Astrocyte of the spinal cord (primary cell): ENCODE measurements at regions not wholly inside any gene's neighbourhood (a gene's known extent, or its start where the extent isn't known, plus 50 kb on each side); places are given as distances from the start of the nearest gene placed in this dataset.

ENCODE experiments used
- DNase-seq: peaks from one replicate; pipeline ENCODE4 v3.0.0; 2011; ENCODE audit warnings: low read depth, low spot score
- H3K4me3 ChIP-seq: 2 replicates; pipeline ENCODE4 v1.5.1; 2011; ENCODE audit warnings: low read depth, mild to moderate bottlenecking, low read length, moderate library complexity
- in situ Hi-C: cut with HindIII; loops from 2 replicates; pipeline ENCODE4 v1.10.0; 2017; ENCODE audit warnings: low sequenced_read_pairs
- TF ChIP-seq, protein P1 (sequence below): IDR thresholded peaks from 2 replicates; pipeline ENCODE4 v1.5.1; 2012; ENCODE audit warnings: low read depth, mild to moderate bottlenecking, low read length, inconsistent platforms

DNA sequence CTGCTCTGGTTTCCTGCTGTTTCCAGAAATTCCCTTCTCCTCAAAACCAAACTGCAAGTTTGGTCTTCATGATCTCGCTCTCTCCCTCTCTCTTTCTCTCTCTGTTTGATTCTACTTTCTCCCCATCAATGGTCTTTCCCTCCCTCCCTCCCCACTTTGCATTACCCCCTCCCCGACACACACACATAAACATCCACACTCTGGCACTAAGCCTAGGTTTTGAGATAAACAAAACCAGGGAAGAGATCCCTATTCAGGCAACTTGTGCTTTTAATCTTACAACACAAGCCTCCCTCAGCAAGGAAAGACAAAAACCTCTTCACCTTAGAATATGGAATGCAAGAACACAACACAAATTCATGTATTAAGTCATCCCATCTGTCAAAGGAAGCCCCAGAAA, 73.5 kb upstream of the PTPRT start:
- in situ Hi-C loops: no loop called here
- H3K4me3 ChIP-seq: no peak overlapping the region
- DNase-seq: no peak
- TF ChIP-seq, protein P1, sequence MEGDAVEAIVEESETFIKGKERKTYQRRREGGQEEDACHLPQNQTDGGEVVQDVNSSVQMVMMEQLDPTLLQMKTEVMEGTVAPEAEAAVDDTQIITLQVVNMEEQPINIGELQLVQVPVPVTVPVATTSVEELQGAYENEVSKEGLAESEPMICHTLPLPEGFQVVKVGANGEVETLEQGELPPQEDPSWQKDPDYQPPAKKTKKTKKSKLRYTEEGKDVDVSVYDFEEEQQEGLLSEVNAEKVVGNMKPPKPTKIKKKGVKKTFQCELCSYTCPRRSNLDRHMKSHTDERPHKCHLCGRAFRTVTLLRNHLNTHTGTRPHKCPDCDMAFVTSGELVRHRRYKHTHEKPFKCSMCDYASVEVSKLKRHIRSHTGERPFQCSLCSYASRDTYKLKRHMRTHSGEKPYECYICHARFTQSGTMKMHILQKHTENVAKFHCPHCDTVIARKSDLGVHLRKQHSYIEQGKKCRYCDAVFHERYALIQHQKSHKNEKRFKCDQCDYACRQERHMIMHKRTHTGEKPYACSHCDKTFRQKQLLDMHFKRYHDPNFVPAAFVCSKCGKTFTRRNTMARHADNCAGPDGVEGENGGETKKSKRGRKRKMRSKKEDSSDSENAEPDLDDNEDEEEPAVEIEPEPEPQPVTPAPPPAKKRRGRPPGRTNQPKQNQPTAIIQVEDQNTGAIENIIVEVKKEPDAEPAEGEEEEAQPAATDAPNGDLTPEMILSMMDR: no peak

DNA sequence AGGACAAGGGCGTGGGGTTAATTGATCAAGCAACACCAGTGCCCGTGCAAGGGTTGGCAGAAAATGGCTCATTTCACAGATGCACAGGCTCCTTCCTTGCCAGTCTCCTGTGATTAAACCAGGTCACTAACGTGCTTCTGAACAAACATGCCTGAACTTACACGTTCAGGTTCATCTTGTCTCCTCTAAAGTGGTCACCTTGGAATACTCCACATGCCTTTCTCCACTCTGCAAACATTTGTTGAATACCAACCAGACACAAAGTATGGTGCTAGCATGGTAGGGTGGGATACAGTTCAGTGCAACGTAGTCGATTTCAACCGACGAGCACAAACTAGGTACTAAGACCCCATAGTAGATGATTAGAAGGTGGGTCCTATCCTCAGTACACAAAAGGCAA, 72.6 kb upstream of the PTPRT start:
- TF ChIP-seq, protein P1: no peak
- no peak for DNase-seq
- no peak overlapping the region for H3K4me3 ChIP-seq
- in situ Hi-C loops: no loop called here

DNA sequence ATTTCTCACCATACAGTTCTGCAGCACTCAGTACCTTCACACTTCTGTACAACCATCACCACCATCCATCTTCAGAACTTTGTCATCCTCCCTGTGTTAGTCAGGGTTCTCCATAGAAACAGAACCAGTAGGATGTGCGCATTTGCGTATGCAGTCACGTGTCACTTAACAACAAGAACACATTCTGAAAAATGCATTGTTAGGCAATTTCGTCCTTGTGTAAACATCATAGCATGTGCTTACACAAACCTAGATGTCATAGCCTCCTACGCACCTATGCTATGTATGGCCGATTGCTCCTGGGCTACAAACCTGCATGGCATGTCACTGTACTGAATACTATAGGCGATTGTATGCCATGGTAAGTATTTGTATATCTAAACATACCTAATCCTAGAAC, 66.2 kb upstream of the PTPRT start:
- no peak overlapping the region for H3K4me3 ChIP-seq
- no peak for DNase-seq
- in situ Hi-C loops: no loop called here
- TF ChIP-seq, protein P1: no peak

DNA sequence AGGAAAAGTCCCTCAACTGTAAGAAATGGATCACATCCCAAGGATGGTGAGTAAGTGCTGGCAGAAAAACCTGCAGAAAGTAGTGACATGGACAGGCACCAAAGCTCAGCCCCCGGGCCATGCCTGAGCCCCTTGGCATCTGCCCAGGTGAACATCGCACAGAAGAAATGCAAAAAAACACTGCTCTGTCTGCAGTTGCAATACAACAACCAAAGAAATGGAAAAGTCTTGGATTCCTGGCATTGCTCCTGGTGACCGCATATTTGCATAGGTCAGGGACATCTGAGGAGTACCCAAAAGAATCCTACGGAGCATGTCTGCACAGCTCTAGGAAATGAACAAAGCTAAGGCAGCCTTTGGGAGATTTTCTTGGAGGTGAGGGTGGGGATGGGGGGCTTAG, 63.1 kb upstream of the PTPRT start:
- in situ Hi-C loops: no loop called here
- TF ChIP-seq, protein P1: no peak
- DNase-seq: no peak
- no peak overlapping the region for H3K4me3 ChIP-seq

DNA sequence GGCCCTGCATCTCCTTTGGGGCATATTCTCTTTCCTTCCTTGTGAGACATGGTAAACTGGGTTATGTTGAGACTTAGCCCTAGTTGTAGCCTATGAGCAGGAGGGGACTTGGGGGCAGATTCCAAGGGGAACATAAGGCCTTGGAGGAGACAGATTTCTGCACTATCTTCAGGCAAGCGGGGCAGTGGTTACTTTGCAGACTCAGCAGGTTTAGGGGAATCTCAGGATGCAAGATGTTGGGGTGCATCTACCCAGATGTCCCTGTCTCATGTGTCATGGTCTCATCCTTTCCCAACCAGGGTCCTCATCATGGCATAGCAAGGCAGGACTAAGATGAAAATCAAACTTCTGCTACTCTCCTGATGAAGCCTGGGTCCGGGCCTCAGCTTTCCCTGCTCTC, 58.6 kb upstream of the PTPRT start:
- DNase-seq: no peak
- TF ChIP-seq, protein P1: no peak
- in situ Hi-C loops: no loop called here
- H3K4me3 ChIP-seq: no peak overlapping the region

DNA sequence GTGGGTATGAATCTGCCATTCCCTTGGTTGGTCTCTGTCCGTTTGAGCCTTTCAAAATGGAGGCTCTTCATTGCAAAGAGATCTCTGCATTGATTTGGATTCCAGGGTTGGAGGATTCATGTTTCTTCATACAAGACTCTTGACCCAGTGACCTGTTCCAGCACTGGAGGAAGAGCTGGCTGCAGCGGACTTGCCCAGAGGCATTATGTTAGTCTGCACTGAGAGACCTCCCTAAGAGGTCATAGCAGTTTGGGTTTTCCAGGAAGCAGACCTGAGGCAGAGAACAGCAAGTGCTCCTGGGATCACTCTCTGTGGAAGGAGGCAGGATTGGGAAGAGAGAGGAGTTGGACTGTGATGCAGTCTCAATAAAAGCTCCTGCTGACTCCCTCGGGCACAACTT, 57.7 kb upstream of the PTPRT start:
- in situ Hi-C loops: no loop called here
- TF ChIP-seq, protein P1: no peak
- H3K4me3 ChIP-seq: no peak overlapping the region
- no peak for DNase-seq

DNA sequence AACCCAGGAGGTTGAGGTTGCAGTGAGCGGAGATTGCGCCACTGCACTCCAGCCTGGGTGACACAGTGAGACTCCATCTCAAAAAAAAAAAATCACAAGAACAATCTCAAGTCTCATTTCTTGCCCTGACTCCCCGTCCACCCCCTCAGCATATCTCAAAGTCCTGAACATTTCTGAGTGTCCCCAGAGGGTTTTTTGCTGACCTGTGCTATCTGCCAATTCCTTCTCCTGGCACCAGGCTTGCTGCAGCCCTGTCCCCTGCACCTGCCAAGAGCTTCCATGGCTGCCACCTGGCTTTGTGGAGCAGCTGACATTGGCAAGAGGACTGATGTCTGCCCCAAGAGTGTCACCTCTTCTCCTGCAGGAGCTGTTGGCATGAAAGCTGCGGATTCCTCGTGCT, 54.9 kb upstream of the PTPRT start:
- TF ChIP-seq, protein P1: no peak

More for the DNA sequence above, 54.9 kb upstream of the PTPRT start:
- in situ Hi-C loops: no loop called here
- no peak for DNase-seq
- no peak overlapping the region for H3K4me3 ChIP-seq
